K562 (cell line): ENCODE measurements at regions not wholly inside any gene's neighbourhood (a gene's known extent, or its start where the extent isn't known, plus 50 kb on each side); places are given as distances from the start of the nearest gene placed in this dataset.

ENCODE experiments used
- ATAC-seq: fragments of 200-7000 bp; cut with Tn5 transposase; 3 replicates; pipeline ENCODE4 v1.9.1; 2020; ENCODE audit warnings: moderate library complexity
- BruUV-seq: library from RNA; stranded (reverse); fragments of 400-500 nt; replicated peaks from 2 replicates; lab custom pipeline; 2021; lab: Mats Ljungman, UMichigan
- CTCF ChIA-PET: fragments of 300-600 bp; formaldehyde crosslinking; extraction: SDS; loops from one replicate; lab custom pipeline; 2021; ENCODE audit warnings: low intra/inter-chr PET ratio; lab: Yijun Ruan, JAX
- POLR2A ChIA-PET: fragments of 300-600, 350-650 bp; sonication (Branson Sonifier 250); formaldehyde crosslinking; extraction: SDS; loops from one replicate; lab custom pipeline; 2021; ENCODE audit warnings: antibody characterized with exemption, inconsistent platforms; lab: Yijun Ruan, JAX
- DNase-seq, 4 experiments: peaks; one replicate each; pipeline versions ENCODE4 v3.0.0 to v3.0.0-alpha.2; 2011 to 2018; ENCODE audit warnings: low spot score in 3 of 4, mixed read lengths in 3 of 4; ENCODE audit errors: extremely low read depth in 1 of 4
- FAIRE-seq: peaks from 2 replicates; lab custom pipeline; 2011; peaks lifted over from hg19 to GRCh38; lab: Jason Lieb, UNC
- H2AFZ ChIP-seq: 2 replicates; pipeline ENCODE4 v1.6.0; 2011; ENCODE audit warnings: low read depth, low read length, control low read depth, inconsistent platforms
- H3K27ac ChIP-seq: fragments of 200-600 bp; 3 replicates; pipeline ENCODE4 v1.8.0; 2011; ENCODE audit warnings: low read depth, mild to moderate bottlenecking, control low read depth, inconsistent platforms, low read length, moderate library complexity, mixed read lengths; ENCODE audit errors: extremely low read depth
- H3K27me3 ChIP-seq, 2 experiments: fragments of 300-600 bp in 1 of 2; 2 replicates in 1 of 2; 3 replicates in 1 of 2; pipeline versions ENCODE4 v1.6.0 to v1.8.0; 2011; ENCODE audit warnings: inconsistent platforms in 2 of 2, low read length in 2 of 2, mild to moderate bottlenecking in 1 of 2, mixed read lengths in 1 of 2, moderate library complexity in 1 of 2; ENCODE audit not compliant: control insufficient read depth in 2 of 2, insufficient read depth in 2 of 2
- H3K36me3 ChIP-seq: fragments of 300-600 bp; 3 replicates; pipeline ENCODE4 v1.8.0; 2011; ENCODE audit warnings: mild to moderate bottlenecking, low read length, inconsistent platforms; ENCODE audit not compliant: control insufficient read depth, insufficient read depth
- H3K4me1 ChIP-seq, 2 experiments: fragments of 200-600 bp in 1 of 2; replicated peaks in 1 of 2; 2 replicates in 1 of 2; 3 replicates in 1 of 2; pipeline versions ENCODE4 v1.5.1 to v1.8.0; 2011; ENCODE audit warnings: inconsistent platforms in 2 of 2, low read length in 2 of 2, mild to moderate bottlenecking in 1 of 2, mixed read lengths in 1 of 2, moderate library complexity in 1 of 2; ENCODE audit not compliant: control insufficient read depth in 2 of 2, insufficient read depth in 2 of 2
- H3K4me2 ChIP-seq: 2 replicates; pipeline ENCODE4 v1.6.1; 2011; ENCODE audit warnings: low read length, control low read depth, inconsistent platforms, mixed read lengths; ENCODE audit not compliant: insufficient read depth
- H3K4me3 ChIP-seq: fragments of 200-600 bp; sonication (generic), shearing (Covaris generic); 2 replicates; pipeline ENCODE4 v1.5.1; 2016; ENCODE audit warnings: control low read depth, inconsistent platforms
- H3K79me2 ChIP-seq: fragments of 200-600 bp; 3 replicates; pipeline ENCODE4 v1.8.0; 2011; ENCODE audit warnings: low read length, inconsistent platforms; ENCODE audit not compliant: control insufficient read depth, insufficient read depth
- H3K9ac ChIP-seq, 2 experiments: 2 replicates each; pipeline versions ENCODE4 v1.6.0 to v1.6.1; 2011; ENCODE audit warnings: low read depth in 2 of 2, low read length in 2 of 2, control low read depth in 1 of 2, inconsistent platforms in 1 of 2, mild to moderate bottlenecking in 1 of 2, mixed read lengths in 1 of 2; ENCODE audit not compliant: insufficient read depth in 1 of 2
- H3K9me1 ChIP-seq: one replicate; pipeline ENCODE4 v1.6.0; 2011; ENCODE audit warnings: inconsistent platforms, mild to moderate bottlenecking, low read length, moderate library complexity; ENCODE audit not compliant: control insufficient read depth, insufficient read depth
- H3K9me3 ChIP-seq: replicated peaks from 2 replicates; pipeline ENCODE4 v1.5.1; 2011; ENCODE audit warnings: low read depth, low read length, inconsistent platforms; ENCODE audit not compliant: control insufficient read depth, insufficient read depth
- H4K20me1 ChIP-seq: replicated peaks from 2 replicates; pipeline ENCODE4 v1.6.1; 2011; ENCODE audit warnings: low read length, inconsistent platforms, mixed read lengths; ENCODE audit not compliant: control insufficient read depth, insufficient read depth
- C11orf30 ChIP-seq: fragments of 450-650 bp; IDR thresholded peaks from 2 replicates; pipeline ENCODE4 v1.6.1; 2016; ENCODE audit warnings: low read depth, mild to moderate bottlenecking
- CEBPG ChIP-seq, 3 experiments: fragments of 200-800 bp in 1 of 3; sonication (Bioruptor generic) in 1 of 3; sonication (generic) in 1 of 3; formaldehyde crosslinking in 1 of 3; IDR thresholded peaks in 2 of 3; conservative IDR thresholded peaks in 1 of 3; 2 replicates each; pipeline versions ENCODE4 v1.6.1 to v1.8.0; 2016 to 2022; ENCODE audit warnings: missing compliant biosample characterization in 2 of 3, missing genetic modification characterization in 2 of 3, mild to moderate bottlenecking in 1 of 3, missing genetic modification reagents in 1 of 3
- CSDE1 ChIP-seq, 2 experiments: fragments of 450-650 bp; IDR thresholded peaks; 2 replicates each; pipeline ENCODE4 v1.6.1; 2016; ENCODE audit warnings: mild to moderate bottlenecking in 1 of 2
- HEY1 ChIP-seq: fragments of 250-450 bp; sonication (Bioruptor Pico); IDR thresholded peaks from 2 replicates; pipeline ENCODE4 v1.5.0; 2020; ENCODE audit warnings: mild to moderate bottlenecking, moderate library complexity, borderline replicate concordance
- JUN ChIP-seq, 2 experiments: sonication (generic) in 1 of 2; formaldehyde crosslinking in 1 of 2; IDR thresholded peaks; 2 replicates each; pipeline versions ENCODE4 v1.6.1 to v1.8.0; 2012 to 2022; ENCODE audit warnings: borderline replicate concordance in 2 of 2, mild to moderate bottlenecking in 2 of 2, improper control_type of control experiment in 1 of 2, low read depth in 1 of 2, low read length in 1 of 2, missing genetic modification reagents in 1 of 2
- PHF21A ChIP-seq: fragments of 450-650 bp; IDR thresholded peaks from 2 replicates; pipeline ENCODE4 v1.6.1; 2017; ENCODE audit warnings: low read depth, borderline replicate concordance
- ZBTB17 ChIP-seq: fragments of 450-650 bp; formaldehyde crosslinking; IDR thresholded peaks from 2 replicates; pipeline ENCODE4 v1.4.0; 2020; ENCODE audit warnings: mild to moderate bottlenecking
- WGBS: fragments of 100-300 bp; shearing (Covaris generic); methylation state at CpG from one replicate; pipeline ENCODE4 v1.1.6; 2016; ENCODE audit warnings: low coverage, mixed read lengths; ENCODE audit not compliant: insufficient coverage; ENCODE audit errors: missing lambda C conversion rate; 5-methylcytosine and 5-hydroxymethylcytosine counted together
- in situ Hi-C: fragments of 300-500 bp; cut with MboI; formaldehyde crosslinking; loops from 4 replicates; pipeline ENCODE4 v1.15.0; 2018; ENCODE audit warnings: inconsistent platforms, mixed read lengths
- intact Hi-C: fragments of 100-400 bp; cut with micrococcal nuclease; formaldehyde crosslinking; loops from 2 replicates; pipeline ENCODE4 v1.14.2; 2022
- TF ChIP-seq, protein P1 (sequence below): fragments of 450-650 bp; IDR thresholded peaks from one replicate; pipeline ENCODE4 v1.6.1; 2018; ENCODE audit warnings: mild to moderate bottlenecking, moderate library complexity; ENCODE audit not compliant: partially characterized antibody

DNA sequence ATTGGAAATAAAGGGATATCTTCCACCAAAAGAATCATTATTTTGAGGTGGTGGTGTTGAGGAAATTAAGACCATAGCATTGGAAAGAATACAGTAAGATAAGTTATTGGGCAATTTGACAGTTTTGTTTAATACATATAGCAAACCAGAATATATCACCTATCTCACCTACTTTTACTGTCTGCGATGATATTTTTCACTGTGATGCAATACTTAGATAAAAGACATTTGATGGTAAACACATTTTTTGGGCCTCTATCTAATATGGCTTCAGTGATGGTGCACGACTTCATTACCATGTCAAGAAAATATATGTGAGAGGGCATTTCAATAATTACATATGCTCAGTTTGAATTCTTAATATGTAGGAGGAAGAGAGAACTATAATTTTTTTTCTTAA lies 93.7 kb upstream of the MAGI2 start:
- Histone ChIP-seq H3K4me3 (no peak overlapping the region), H3K27ac (no peak overlapping the region), H3K9ac (no peak overlapping the region), H2AFZ (no peak overlapping the region), H3K9me3 (no peaks in the 10 kb centered on the region), H3K4me1 (no peaks in the 10 kb centered on the region), H4K20me1 (no peaks in the 10 kb centered on the region), H3K4me2 (no peak overlapping the region), H3K36me3 (no peaks in the 10 kb centered on the region), H3K79me2 (no peaks in the 10 kb centered on the region), H3K9me1 (no peaks in the 10 kb centered on the region), H3K27me3 (no peaks in the 10 kb centered on the region)
- no TSS peak for BruUV-seq
- CTCF ChIA-PET: no interaction called here
- ATAC-seq (no peak), DNase-seq (no peak), FAIRE-seq (no peak)
- TF ChIP-seq CEBPG (CRISPR knock-in tag; IDR thresholded peaks at IDR 0.05) (no peak), CEBPG (tag; conservative IDR thresholded peaks at IDR 0.05 in 1 of 2, IDR thresholded peaks at IDR 0.05 in 1 of 2) (peak in 1 of 2 experiments; percentile 54; a peak in 2 of 4 replicates), PHF21A (no peak)
- POLR2A ChIA-PET: no interaction called here
- in situ Hi-C loops (no loop called here), intact Hi-C loops (no loop called here)
- WGBS: 0% methylated on average over 2 of the region's 2 CpGs

DNA sequence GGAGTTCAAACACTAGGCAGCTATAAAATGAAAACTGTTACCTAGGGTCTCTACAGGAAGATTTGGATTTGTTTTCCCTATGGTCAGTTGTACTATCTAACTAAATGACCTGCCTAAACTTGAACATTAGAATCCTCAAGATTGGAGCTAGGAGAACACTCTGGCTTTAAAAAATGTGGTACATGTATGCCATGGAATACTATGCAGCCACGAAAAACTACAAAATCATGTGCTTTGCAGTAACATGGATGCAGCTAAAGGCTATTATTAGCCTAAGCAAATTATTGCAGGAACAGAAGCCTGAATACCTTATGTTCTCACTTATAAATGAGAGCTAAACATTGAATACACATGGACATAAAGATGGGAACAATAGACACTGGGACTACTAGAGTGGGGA lies 87.1 kb upstream of the MAGI2 start:
- intact Hi-C loops: no loop called here
- no peak for TF ChIP-seq JUN (IDR thresholded peaks at IDR 0.05; ENCODE audit: borderline replicate concordance, low read depth, low read length)
- no peak for TF ChIP-seq JUN (CRISPR knock-in tag; IDR thresholded peaks at IDR 0.05; ENCODE audit: borderline replicate concordance)
- no peak for TF ChIP-seq CSDE1 (IDR thresholded peaks at IDR 0.05)
- no peak for TF ChIP-seq C11orf30
- no peak for TF ChIP-seq HEY1 (CRISPR knock-in tag)
- TF ChIP-seq, protein P1, sequence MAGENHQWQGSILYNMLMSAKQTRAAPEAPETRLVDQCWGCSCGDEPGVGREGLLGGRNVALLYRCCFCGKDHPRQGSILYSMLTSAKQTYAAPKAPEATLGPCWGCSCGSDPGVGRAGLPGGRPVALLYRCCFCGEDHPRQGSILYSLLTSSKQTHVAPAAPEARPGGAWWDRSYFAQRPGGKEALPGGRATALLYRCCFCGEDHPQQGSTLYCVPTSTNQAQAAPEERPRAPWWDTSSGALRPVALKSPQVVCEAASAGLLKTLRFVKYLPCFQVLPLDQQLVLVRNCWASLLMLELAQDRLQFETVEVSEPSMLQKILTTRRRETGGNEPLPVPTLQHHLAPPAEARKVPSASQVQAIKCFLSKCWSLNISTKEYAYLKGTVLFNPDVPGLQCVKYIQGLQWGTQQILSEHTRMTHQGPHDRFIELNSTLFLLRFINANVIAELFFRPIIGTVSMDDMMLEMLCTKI: no peak
- TF ChIP-seq ZBTB17 (CRISPR knock-in tag): no peak

More for the DNA sequence above, 87.1 kb upstream of the MAGI2 start:
- WGBS: 6% methylated on average over 1 of the region's 1 CpG
- no peak for DNase-seq
- no peak for FAIRE-seq
- ATAC-seq: no peak
- ChIA-PET CTCF (no interaction called here), POLR2A (no interaction called here)
- in situ Hi-C loops: no loop called here
- H3K36me3 ChIP-seq: no peaks in the 10 kb centered on the region
- no peaks in the 10 kb centered on the region for H3K27me3 ChIP-seq
- H3K4me2 ChIP-seq: no peak overlapping the region
- no peaks in the 10 kb centered on the region for H3K79me2 ChIP-seq
- H4K20me1 ChIP-seq: no peaks in the 10 kb centered on the region
- no peak overlapping the region for H2AFZ ChIP-seq
- H3K4me3 ChIP-seq: no peak overlapping the region
- no peak overlapping the region for H3K27ac ChIP-seq
- no TSS peak for BruUV-seq
- H3K4me1 ChIP-seq: no peaks in the 10 kb centered on the region
- H3K9me3 ChIP-seq: peaks cover 2% of the 10 kb centered on the region; the same call in 1 of the 2 replicates
- H3K9ac ChIP-seq: no peak overlapping the region
- H3K9me1 ChIP-seq: no peaks in the 10 kb centered on the region
